Ovary (tissue), 7 donors: ENCODE measurements at regions not wholly inside any gene's neighbourhood (a gene's known extent, or its start where the extent isn't known, plus 50 kb on each side); places are given as distances from the start of the nearest gene placed in this dataset.

ENCODE experiments used
- DNase-seq, 5 donors: peaks; one replicate each; pipeline ENCODE4 v3.0.0-alpha.2; 2019 to 2020
- H3K27ac ChIP-seq, 2 donors: fragments of 200-600 bp; one replicate each; pipeline versions ENCODE4 v1.5.1 to v1.8.0; 2019 to 2022
- H3K27me3 ChIP-seq: fragments of 200-600 bp; one replicate; pipeline ENCODE4 v1.8.0; 2022
- H3K36me3 ChIP-seq: fragments of 200-600 bp; sonication (generic); one replicate; pipeline ENCODE4 v1.5.1; 2019
- H3K4me1 ChIP-seq: one replicate; pipeline ENCODE4 v1.8.1; 2013; ENCODE audit warnings: mild to moderate bottlenecking, moderate library complexity; ENCODE audit not compliant: insufficient read depth
- H3K4me3 ChIP-seq: fragments of 200-600 bp; sonication (generic); one replicate; pipeline ENCODE4 v1.5.1; 2017
- H3K9me3 ChIP-seq, 2 donors: fragments of 200-600 bp in 1 of 2; sonication (generic) in 1 of 2; one replicate each; pipeline versions ENCODE4 v1.5.1 to v1.8.1; 2013 to 2019; ENCODE audit warnings: mild to moderate bottlenecking in 1 of 2, moderate library complexity in 1 of 2
- CTCF ChIP-seq, 3 donors: fragments of 450-650 bp in 2 of 3; fragments of 200-600 bp in 1 of 3; IDR thresholded peaks; one replicate each; pipeline versions ENCODE4 v1.5.1 to v1.8.0; 2016 to 2022; ENCODE audit warnings: antibody characterized with exemption in 3 of 3, mild to moderate bottlenecking in 1 of 3
- EP300 ChIP-seq: sonication (generic); formaldehyde crosslinking; IDR thresholded peaks from one replicate; pipeline ENCODE4 v1.6.1; 2017; ENCODE audit warnings: antibody characterized with exemption
- POLR2A ChIP-seq: fragments of 450-650 bp; IDR thresholded peaks from one replicate; pipeline ENCODE4 v1.6.1; 2017; ENCODE audit warnings: antibody characterized with exemption, mild to moderate bottlenecking, moderate library complexity
- WGBS, 3 donors: extraction: QIAGEN DNeasy Blood & Tissue Kit in 1 of 3; methylation state at CpG; one replicate each; pipeline versions ENCODE4 v1.1.5 to v1.1.7; 2013 to 2017; 5-methylcytosine and 5-hydroxymethylcytosine counted together
- intact Hi-C, 4 donors: fragments of 100-400 bp; cut with DNase I; formaldehyde crosslinking; loops; one replicate each; pipeline versions ENCODE4 v1.11.0 to v1.15.1; 2022 to 2023
- donor health status: DM: no; HTN: no; CAD: no; lungs with moderate emphysema.
- donor health status: DM: no; HTN: no; CAD: no.
- donor health status: Bipolar disorder and iron deficiency.
- donor health status: DM: no; HTN: no; CAD: no.
- donor health status: DM: yes; HTN: yes; CAD: no.

DNA sequence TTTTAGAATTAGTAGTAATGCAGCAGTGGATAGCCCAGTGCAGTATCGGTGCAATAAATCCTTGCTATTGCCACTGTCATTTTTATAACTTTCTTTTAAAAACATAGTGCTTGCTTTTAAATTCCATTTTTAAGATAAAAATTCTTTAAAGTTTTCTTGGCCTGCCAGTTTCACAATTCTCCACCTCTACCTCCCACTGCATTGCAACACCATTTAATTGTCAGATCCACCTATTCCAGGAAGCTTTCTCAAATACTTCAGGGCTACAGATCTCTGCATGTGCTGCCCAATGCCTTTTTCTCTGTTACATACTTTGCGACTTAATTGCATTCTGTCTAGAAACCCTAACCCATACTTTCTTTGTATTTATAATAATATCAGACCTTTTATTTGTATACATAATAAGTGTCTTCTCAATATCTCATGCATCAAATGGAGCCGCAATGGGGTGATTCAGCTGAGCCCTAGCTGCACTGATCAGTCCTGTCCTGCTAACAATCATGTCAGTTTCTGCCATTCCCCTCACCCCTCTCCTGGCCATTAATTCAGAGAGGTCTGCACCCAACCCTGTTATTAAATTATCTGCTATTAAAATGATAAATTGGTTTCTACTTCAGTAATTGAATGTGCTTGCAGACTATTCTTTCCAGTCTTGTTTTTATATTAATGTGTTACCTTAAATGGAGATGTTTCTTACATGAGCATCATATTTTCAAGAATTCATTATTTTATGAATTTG is 193.1 kb downstream of the SLIT2 start:
- Histone ChIP-seq H3K4me3 (no peak overlapping the region), H3K27ac (no peak overlapping the region), H3K4me1 (no peaks in the 10 kb centered on the region), H3K27me3 (no peaks in the 10 kb centered on the region), H3K36me3 (no peaks in the 10 kb centered on the region), H3K9me3 (no peaks in the 10 kb centered on the region)
- TF ChIP-seq POLR2A (no peak), EP300 (no peak), CTCF (IDR thresholded peaks at IDR 0.05) (no peak)
- intact Hi-C loops, result no loop called here
- no peak for DNase-seq
- WGBS, 3 donors, result 67 to 93% (median 88%) methylated on average over 3 of the region's 3 CpGs

GRCh38 chr4:20445933-20446723 is 194.4 kb downstream of the SLIT2 start:
- no peaks in the 10 kb centered on the region for H3K9me3 ChIP-seq
- no peaks in the 10 kb centered on the region for H3K27me3 ChIP-seq
- H3K27ac ChIP-seq, result no peak overlapping the region
- no peak for DNase-seq
- intact Hi-C loops, result no loop called here
- H3K36me3 ChIP-seq, result no peaks in the 10 kb centered on the region
- H3K4me1 ChIP-seq, result no peaks in the 10 kb centered on the region
- no peak overlapping the region for H3K4me3 ChIP-seq
- TF ChIP-seq CTCF (IDR thresholded peaks at IDR 0.05) (no peak), EP300 (no peak), POLR2A (no peak)
- WGBS, 3 donors, result 17 to 23% (median 22%) methylated on average over 5 of the region's 5 CpGs

GRCh38 chr4:20447103-20447502 is 195.4 kb downstream of the SLIT2 start:
- TF ChIP-seq CTCF (IDR thresholded peaks at IDR 0.05), result no peak
- TF ChIP-seq POLR2A, result no peak
- no peak for TF ChIP-seq EP300
- Histone ChIP-seq H3K27me3 (no peaks in the 10 kb centered on the region), H3K4me1 (no peaks in the 10 kb centered on the region), H3K4me3 (no peak overlapping the region), H3K9me3 (no peaks in the 10 kb centered on the region), H3K27ac (no peak overlapping the region), H3K36me3 (no peaks in the 10 kb centered on the region)
- DNase-seq, result no peak
- WGBS, 3 donors, result 77 to 95% (median 82%) methylated on average over 2 of the region's 2 CpGs
- intact Hi-C loops, result no loop called here

GRCh38 chr4:20451986-20452385 is 200.3 kb downstream of the SLIT2 start:
- TF ChIP-seq EP300, result no peak
- no peak for TF ChIP-seq CTCF (IDR thresholded peaks at IDR 0.05)
- TF ChIP-seq POLR2A, result no peak
- Histone ChIP-seq H3K27ac (no peak overlapping the region), H3K9me3 (no peaks in the 10 kb centered on the region), H3K4me3 (no peak overlapping the region), H3K4me1 (no peaks in the 10 kb centered on the region), H3K36me3 (no peaks in the 10 kb centered on the region), H3K27me3 (no peaks in the 10 kb centered on the region)
- DNase-seq, result no peak
- intact Hi-C loops, result no loop called here
- 92 to 94% (median 94%) methylated on average over 2 of the region's 2 CpGs for WGBS, 3 donors
